Activated CD4-positive, alpha-beta memory T cell treated with anti-CD3 and anti-CD28 coated beads for 36 hours (primary cell): ENCODE measurements at regions not wholly inside any gene's neighbourhood (a gene's known extent, or its start where the extent isn't known, plus 50 kb on each side); places are given as distances from the start of the nearest gene placed in this dataset.

ENCODE experiments used
- CTCF ChIA-PET: fragments of 350-600 bp; sonication (Branson Sonifier 250); formaldehyde crosslinking; loops from one replicate; lab custom pipeline; 2021; ENCODE audit warnings: antibody characterized with exemption, inconsistent platforms; lab: Charles Lee
- POLR2A ChIA-PET: fragments of 350-600 bp; sonication (Branson Sonifier 250); formaldehyde crosslinking; loops from one replicate; lab custom pipeline; 2021; ENCODE audit warnings: antibody characterized with exemption; lab: Charles Lee
- DNase-seq: peaks from one replicate; pipeline ENCODE4 v3.0.0-alpha.2; 2020
- H3K27ac Mint-ChIP-seq: one replicate; pipeline ENCODE4 v1.8.0; 2021; ENCODE audit warnings: mixed read lengths
- H3K27me3 Mint-ChIP-seq: one replicate; pipeline ENCODE4 v1.8.0; 2021; ENCODE audit warnings: mixed read lengths
- H3K36me3 Mint-ChIP-seq: one replicate; pipeline ENCODE4 v1.8.0; 2021; ENCODE audit warnings: mixed read lengths
- H3K4me1 Mint-ChIP-seq: one replicate; pipeline ENCODE4 v1.8.0; 2021; ENCODE audit warnings: low read depth, mixed read lengths
- H3K4me3 Mint-ChIP-seq: one replicate; pipeline ENCODE4 v1.8.0; 2021; ENCODE audit warnings: mild to moderate bottlenecking, mixed read lengths
- H3K9me3 Mint-ChIP-seq: one replicate; pipeline ENCODE4 v1.8.0; 2021; ENCODE audit warnings: mixed read lengths
- intact Hi-C: fragments of 100-400 bp; cut with micrococcal nuclease; formaldehyde crosslinking; loops from one replicate; pipeline ENCODE4 v1.15.1; 2023

GRCh38 chr6:1242021-1242420 is 69.9 kb upstream of the FOXQ1 start:
- peaks cover 5% of the 10 kb centered on the region for H3K27me3 Mint-ChIP-seq
- no peak for DNase-seq
- no peak overlapping the region for H3K27ac Mint-ChIP-seq
- ChIA-PET CTCF (no interaction called here), POLR2A (no interaction called here)
- no peaks in the 10 kb centered on the region for H3K4me1 Mint-ChIP-seq
- H3K9me3 Mint-ChIP-seq, result no peaks in the 10 kb centered on the region
- intact Hi-C loops, result no loop called here
- no peaks in the 10 kb centered on the region for H3K36me3 Mint-ChIP-seq
- H3K4me3 Mint-ChIP-seq, result no peak overlapping the region

- DNase-seq, result no peak
- Mint-ChIP-seq H3K9me3 (no peaks in the 10 kb centered on the region), H3K4me3 (no peak overlapping the region), H3K27ac (no peak overlapping the region), H3K4me1 (no peaks in the 10 kb centered on the region), H3K36me3 (no peaks in the 10 kb centered on the region), H3K27me3 (peaks cover 5% of the 10 kb centered on the region)
- ChIA-PET POLR2A (no interaction called here), CTCF (interaction anchor here (1.1 to 1.2 kb wide), 2 partner anchors 43 to 519 kb away, joined by 3 read pairs; no protein-coding TSS in a partner anchor)
- intact Hi-C loops, result no loop called here
Measured at GRCh38 chr6:1240766-1241318, 71.1 kb upstream of the FOXQ1 start.

GRCh38 chr6:1239805-1240204 is 72.1 kb upstream of the FOXQ1 start:
- CTCF ChIA-PET, result interaction anchor here (1.2 kb wide), 1 partner anchor 518 kb away, joined by 3 read pairs; no protein-coding TSS in a partner anchor
- Mint-ChIP-seq H3K27me3 (peaks cover 5% of the 10 kb centered on the region), H3K4me1 (no peaks in the 10 kb centered on the region), H3K36me3 (no peaks in the 10 kb centered on the region), H3K9me3 (no peaks in the 10 kb centered on the region), H3K27ac (no peak overlapping the region), H3K4me3 (no peak overlapping the region)
- POLR2A ChIA-PET, result no interaction called here
- no peak for DNase-seq
- intact Hi-C loops, result no loop called here

GRCh38 chr6:1238040-1238439 is 73.9 kb upstream of the FOXQ1 start:
- peaks cover 4% of the 10 kb centered on the region for H3K27me3 Mint-ChIP-seq
- CTCF ChIA-PET, result no interaction called here
- H3K9me3 Mint-ChIP-seq, result no peaks in the 10 kb centered on the region
- no peak for DNase-seq
- no peak overlapping the region for H3K4me3 Mint-ChIP-seq
- intact Hi-C loops, result no loop called here
- no peaks in the 10 kb centered on the region for H3K4me1 Mint-ChIP-seq
- H3K27ac Mint-ChIP-seq, result no peak overlapping the region
- POLR2A ChIA-PET, result no interaction called here
- H3K36me3 Mint-ChIP-seq, result no peaks in the 10 kb centered on the region

GRCh38 chr6:1237636-1238035 is 74.3 kb upstream of the FOXQ1 start:
- no peak overlapping the region for H3K4me3 Mint-ChIP-seq

GRCh38 chr6:1235825-1236224 is 76.1 kb upstream of the FOXQ1 start:
- no peak for DNase-seq
- intact Hi-C loops, result no loop called here
- no peaks in the 10 kb centered on the region for H3K36me3 Mint-ChIP-seq
- CTCF ChIA-PET, result no interaction called here
- POLR2A ChIA-PET, result no interaction called here
- H3K27ac Mint-ChIP-seq, result no peak overlapping the region
- H3K27me3 Mint-ChIP-seq, result peaks cover 4% of the 10 kb centered on the region
- H3K4me1 Mint-ChIP-seq, result no peaks in the 10 kb centered on the region
- H3K9me3 Mint-ChIP-seq, result no peaks in the 10 kb centered on the region
- H3K4me3 Mint-ChIP-seq, result no peak overlapping the region

More at GRCh38 chr6:1237636-1238035, 74.3 kb upstream of the FOXQ1 start:
- DNase-seq, result no peak
- no peaks in the 10 kb centered on the region for H3K36me3 Mint-ChIP-seq
- ChIA-PET CTCF (no interaction called here), POLR2A (no interaction called here)
- H3K9me3 Mint-ChIP-seq, result no peaks in the 10 kb centered on the region
- intact Hi-C loops, result no loop called here
- peaks cover 4% of the 10 kb centered on the region for H3K27me3 Mint-ChIP-seq
- H3K4me1 Mint-ChIP-seq, result no peaks in the 10 kb centered on the region
- H3K27ac Mint-ChIP-seq, result no peak overlapping the region

GRCh38 chr6:1233924-1234323 is 78.0 kb upstream of the FOXQ1 start:
- no peak overlapping the region for H3K4me3 Mint-ChIP-seq
- intact Hi-C loops, result no loop called here
- ChIA-PET CTCF (no interaction called here), POLR2A (no interaction called here)
- DNase-seq, result no peak
- H3K4me1 Mint-ChIP-seq, result no peaks in the 10 kb centered on the region
- H3K9me3 Mint-ChIP-seq, result no peaks in the 10 kb centered on the region
- no peak overlapping the region for H3K27ac Mint-ChIP-seq
- H3K36me3 Mint-ChIP-seq, result no peaks in the 10 kb centered on the region
- H3K27me3 Mint-ChIP-seq, result peaks cover 8% of the 10 kb centered on the region

- Mint-ChIP-seq H3K4me1 (no peaks in the 10 kb centered on the region), H3K36me3 (no peaks in the 10 kb centered on the region), H3K4me3 (no peak overlapping the region), H3K9me3 (no peaks in the 10 kb centered on the region), H3K27me3 (peaks cover 8% of the 10 kb centered on the region), H3K27ac (no peak overlapping the region)
- ChIA-PET CTCF (no interaction called here), POLR2A (no interaction called here)
- intact Hi-C loops, result no loop called here
- DNase-seq, result no peak
Measured at GRCh38 chr6:1232578-1232977, 79.3 kb upstream of the FOXQ1 start.

- ChIA-PET POLR2A (no interaction called here), CTCF (no interaction called here)
- H3K4me1 Mint-ChIP-seq, result no peaks in the 10 kb centered on the region
- no peak overlapping the region for H3K27ac Mint-ChIP-seq
- H3K27me3 Mint-ChIP-seq, result peaks cover 8% of the 10 kb centered on the region
- H3K9me3 Mint-ChIP-seq, result no peaks in the 10 kb centered on the region
- H3K4me3 Mint-ChIP-seq, result no peak overlapping the region
- intact Hi-C loops, result no loop called here
- DNase-seq, result no peak
- no peaks in the 10 kb centered on the region for H3K36me3 Mint-ChIP-seq
Measured at GRCh38 chr6:1231941-1232340, 80.0 kb upstream of the FOXQ1 start.

- Mint-ChIP-seq H3K4me1 (no peaks in the 10 kb centered on the region), H3K9me3 (no peaks in the 10 kb centered on the region), H3K4me3 (no peak overlapping the region), H3K27me3 (peaks cover 8% of the 10 kb centered on the region), H3K27ac (no peak overlapping the region), H3K36me3 (no peaks in the 10 kb centered on the region)
- POLR2A ChIA-PET, result no interaction called here
- DNase-seq, result no peak
- intact Hi-C loops, result no loop called here
- CTCF ChIA-PET, result no interaction called here
Measured at GRCh38 chr6:1230689-1231605, 81.0 kb upstream of the FOXQ1 start.

GRCh38 chr6:1230281-1230680 is 81.6 kb upstream of the FOXQ1 start:
- POLR2A ChIA-PET, result no interaction called here
- no peaks in the 10 kb centered on the region for H3K4me1 Mint-ChIP-seq
- H3K27me3 Mint-ChIP-seq, result peaks cover 8% of the 10 kb centered on the region
- intact Hi-C loops, result no loop called here
- CTCF ChIA-PET, result no interaction called here
- no peaks in the 10 kb centered on the region for H3K9me3 Mint-ChIP-seq
- H3K27ac Mint-ChIP-seq, result no peak overlapping the region
- DNase-seq, result no peak
- no peaks in the 10 kb centered on the region for H3K36me3 Mint-ChIP-seq
- no peak overlapping the region for H3K4me3 Mint-ChIP-seq

GRCh38 chr6:1229808-1230207 is 82.1 kb upstream of the FOXQ1 start:
- Mint-ChIP-seq H3K36me3 (no peaks in the 10 kb centered on the region), H3K4me1 (no peaks in the 10 kb centered on the region), H3K27me3 (peaks cover 11% of the 10 kb centered on the region), H3K27ac (no peak overlapping the region), H3K9me3 (no peaks in the 10 kb centered on the region), H3K4me3 (no peak overlapping the region)
- intact Hi-C loops, result no loop called here
- ChIA-PET CTCF (no interaction called here), POLR2A (no interaction called here)
- DNase-seq, result no peak

GRCh38 chr6:1229301-1229700 is 82.6 kb upstream of the FOXQ1 start:
- peaks cover 10% of the 10 kb centered on the region for H3K27me3 Mint-ChIP-seq
- H3K4me1 Mint-ChIP-seq, result no peaks in the 10 kb centered on the region
- no peak for DNase-seq
- H3K4me3 Mint-ChIP-seq, result no peak overlapping the region
- ChIA-PET CTCF (no interaction called here), POLR2A (no interaction called here)
- H3K27ac Mint-ChIP-seq, result no peak overlapping the region
- no peaks in the 10 kb centered on the region for H3K36me3 Mint-ChIP-seq
- H3K9me3 Mint-ChIP-seq, result no peaks in the 10 kb centered on the region
- intact Hi-C loops, result no loop called here
